CD4-positive, alpha-beta T cell (primary cell): ENCODE measurements at regions not wholly inside any gene's neighbourhood (a gene's known extent, or its start where the extent isn't known, plus 50 kb on each side); places are given as distances from the start of the nearest gene placed in this dataset.
"Not testable (repeated sequence)": the region's sequence is repeated elsewhere in the genome, so short reads cannot be mapped to it uniquely, and the experiment has no call there.

ENCODE experiments used
- ATAC-seq: fragments of 200-7000 bp; cut with Tn5 transposase; one replicate; pipeline ENCODE4 v1.10.0; 2022; ENCODE audit warnings: mild to moderate bottlenecking; ENCODE audit not compliant: poor library complexity
- CTCF ChIA-PET: fragments of 350-600 bp; sonication (Branson Sonifier 250); formaldehyde crosslinking; loops from one replicate; lab custom pipeline; 2021; ENCODE audit warnings: antibody characterized with exemption, inconsistent platforms; lab: Charles Lee
- POLR2A ChIA-PET: fragments of 350-600 bp; sonication (Branson Sonifier 250); formaldehyde crosslinking; loops from one replicate; lab custom pipeline; 2021; ENCODE audit warnings: antibody characterized with exemption, inconsistent platforms; lab: Charles Lee
- DNase-seq, 14 experiments: peaks; one replicate each; pipeline ENCODE4 v3.0.0-alpha.2; 2013 to 2020; ENCODE audit warnings: mixed read lengths in 2 of 14
- H3K27ac ChIP-seq, 2 donors: one replicate each; pipeline versions ENCODE4 v1.5.1 to v1.7.0; 2013; ENCODE audit warnings: low read length in 2 of 2, low read depth in 1 of 2, mild to moderate bottlenecking in 1 of 2
- H3K27me3 ChIP-seq, 2 experiments: 1 replicate in 1 of 2; 2 replicates in 1 of 2; pipeline versions ENCODE4 v1.6.1 to v1.7.0; 2013; ENCODE audit warnings: low read length in 2 of 2, control low read depth in 1 of 2, mild to moderate bottlenecking in 1 of 2, moderate library complexity in 1 of 2; ENCODE audit not compliant: insufficient read depth in 2 of 2, control insufficient read depth in 1 of 2
- H3K36me3 ChIP-seq: one replicate; pipeline ENCODE4 v1.6.1; 2013; ENCODE audit warnings: low read length, control low read depth; ENCODE audit not compliant: insufficient read depth
- H3K4me1 ChIP-seq: one replicate; pipeline ENCODE4 v1.6.1; 2013; ENCODE audit warnings: low read length, control low read depth; ENCODE audit not compliant: insufficient read depth
- H3K4me3 ChIP-seq: one replicate; pipeline ENCODE4 v1.5.1; 2013; ENCODE audit warnings: mild to moderate bottlenecking, low read length, moderate library complexity
- H3K9me3 ChIP-seq, 2 experiments: 1 replicate in 1 of 2; 2 replicates in 1 of 2; pipeline versions ENCODE4 v1.6.1 to v1.7.0; 2013; ENCODE audit warnings: low read length in 2 of 2, mild to moderate bottlenecking in 2 of 2, control low read depth in 1 of 2, moderate library complexity in 1 of 2; ENCODE audit not compliant: control insufficient read depth in 1 of 2, insufficient read depth in 1 of 2
- H3K27ac Mint-ChIP-seq: one replicate; pipeline ENCODE4 v1.8.0; 2020; ENCODE audit warnings: mixed read lengths
- H3K27me3 Mint-ChIP-seq: one replicate; pipeline ENCODE4 v1.8.0; 2021; ENCODE audit warnings: mixed read lengths
- H3K36me3 Mint-ChIP-seq: one replicate; pipeline ENCODE4 v1.8.0; 2021; ENCODE audit warnings: low read depth, mixed read lengths
- H3K4me1 Mint-ChIP-seq: one replicate; pipeline ENCODE4 v1.8.0; 2021; ENCODE audit warnings: low read depth, mixed read lengths
- H3K4me3 Mint-ChIP-seq: one replicate; pipeline ENCODE4 v1.8.0; 2020; ENCODE audit warnings: mild to moderate bottlenecking, mixed read lengths
- H3K9me3 Mint-ChIP-seq: one replicate; pipeline ENCODE4 v1.8.0; 2020; ENCODE audit warnings: mixed read lengths
- intact Hi-C, 2 experiments: fragments of 100-400 bp; cut with DNase I in 1 of 2; cut with micrococcal nuclease in 1 of 2; formaldehyde crosslinking; loops; one replicate each; pipeline versions ENCODE4 v1.15.1 to v1.9.0; 2023 to 2025; cut with DNase I, micrococcal nuclease

DNA sequence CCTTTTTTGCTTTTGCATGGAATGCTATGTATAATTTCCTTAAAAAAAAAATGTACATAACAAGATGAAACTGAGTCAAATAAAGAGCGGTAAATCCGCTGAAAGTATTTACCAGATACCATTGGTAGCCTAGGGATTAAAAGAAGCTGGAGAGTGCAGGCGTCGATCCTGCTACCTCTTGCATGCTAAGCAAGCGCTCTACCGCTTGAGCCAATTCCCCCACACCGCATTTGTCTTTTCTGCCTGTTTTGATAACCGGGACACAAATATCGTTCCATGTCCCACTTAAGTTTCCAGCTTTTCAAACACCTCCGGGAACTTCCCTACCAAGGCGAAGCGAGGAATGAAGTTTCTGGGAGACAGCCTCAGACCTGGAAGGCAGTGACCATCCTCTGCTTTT lies 113.9 kb upstream of the ZNF322 start:
- POLR2A ChIA-PET, CTCF ChIA-PET, H3K27me3 ChIP-seq, H3K36me3 Mint-ChIP-seq, H3K4me1 ChIP-seq, H3K36me3 ChIP-seq, intact Hi-C loops, DNase-seq, H3K27ac Mint-ChIP-seq, H3K27ac ChIP-seq, H3K9me3 ChIP-seq, ATAC-seq, H3K4me3 Mint-ChIP-seq, H3K27me3 Mint-ChIP-seq, H3K4me1 Mint-ChIP-seq, H3K4me3 ChIP-seq, H3K9me3 Mint-ChIP-seq: not testable (repeated sequence)

DNA sequence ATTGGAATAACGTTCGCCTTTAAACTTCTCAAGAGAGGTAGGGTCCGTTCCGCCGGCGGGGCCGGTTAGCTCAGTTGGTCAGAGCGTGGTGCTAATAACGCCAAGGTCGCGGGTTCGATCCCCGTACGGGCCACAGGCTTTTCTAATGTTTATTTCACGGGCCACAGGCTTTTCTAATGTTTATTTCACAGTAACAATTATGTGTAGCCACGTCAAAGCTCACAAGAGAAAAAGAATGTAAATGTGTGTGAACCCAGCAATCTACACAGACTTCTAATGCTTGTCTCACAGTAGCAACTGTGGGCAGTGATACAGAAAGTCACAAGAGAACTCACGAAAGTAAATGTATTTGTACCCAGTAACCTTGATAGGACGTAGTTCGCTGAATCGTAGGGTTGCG lies 121.0 kb upstream of the ZNF322 start:
- H3K4me3 Mint-ChIP-seq, ATAC-seq, H3K36me3 ChIP-seq, H3K4me3 ChIP-seq, H3K4me1 ChIP-seq, H3K36me3 Mint-ChIP-seq, H3K27ac ChIP-seq, DNase-seq, CTCF ChIA-PET, H3K9me3 ChIP-seq, H3K27me3 ChIP-seq, H3K27me3 Mint-ChIP-seq, H3K4me1 Mint-ChIP-seq, H3K27ac Mint-ChIP-seq, intact Hi-C loops, H3K9me3 Mint-ChIP-seq, POLR2A ChIA-PET: not testable (repeated sequence)

DNA sequence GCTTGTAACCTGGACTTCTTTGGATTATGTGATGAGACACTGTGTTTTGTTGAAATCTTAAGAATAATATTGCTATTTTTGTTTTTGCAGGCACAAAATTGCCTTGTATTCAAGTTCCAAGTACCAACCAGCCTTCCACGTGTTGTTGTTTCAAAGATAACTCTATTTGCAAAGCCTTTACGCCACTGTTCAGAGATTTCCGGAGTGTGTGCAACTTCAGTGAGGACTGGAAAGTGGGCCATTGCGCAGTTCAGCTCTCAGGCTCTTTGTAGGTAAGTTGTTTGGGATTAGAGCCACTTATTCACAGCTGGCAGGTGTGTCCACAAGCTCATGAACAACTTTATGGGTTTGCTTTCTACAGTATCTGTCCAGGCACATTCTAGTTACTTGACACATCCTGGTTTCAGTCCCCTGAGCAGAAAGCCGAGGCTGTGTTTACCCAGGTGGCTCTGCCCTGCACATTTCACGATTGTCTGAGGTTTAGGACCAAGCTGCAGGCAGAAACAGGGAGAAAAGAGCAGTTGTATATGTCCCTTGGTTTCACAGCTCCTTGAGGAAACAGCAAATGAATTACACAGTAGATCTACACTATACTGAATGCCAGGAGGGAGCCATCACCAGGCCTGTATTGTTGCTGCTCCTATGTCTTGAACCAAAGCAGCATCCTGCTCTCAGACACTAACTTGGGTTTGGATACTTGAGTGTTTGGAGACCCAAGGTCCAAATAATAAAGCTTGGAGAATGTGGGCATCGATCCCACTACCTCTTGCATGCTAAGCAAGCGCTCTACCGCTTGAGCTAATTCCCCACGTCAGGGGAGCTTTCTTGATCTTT lies 136.1 kb upstream of the ZNF322 start:
- H3K27ac ChIP-seq, H3K4me1 ChIP-seq, H3K27me3 Mint-ChIP-seq, intact Hi-C loops, CTCF ChIA-PET, H3K36me3 ChIP-seq, H3K9me3 ChIP-seq, ATAC-seq, POLR2A ChIA-PET, DNase-seq, H3K27me3 ChIP-seq, H3K9me3 Mint-ChIP-seq, H3K4me3 Mint-ChIP-seq, H3K4me3 ChIP-seq, H3K27ac Mint-ChIP-seq, H3K36me3 Mint-ChIP-seq, H3K4me1 Mint-ChIP-seq: not testable (repeated sequence)

DNA sequence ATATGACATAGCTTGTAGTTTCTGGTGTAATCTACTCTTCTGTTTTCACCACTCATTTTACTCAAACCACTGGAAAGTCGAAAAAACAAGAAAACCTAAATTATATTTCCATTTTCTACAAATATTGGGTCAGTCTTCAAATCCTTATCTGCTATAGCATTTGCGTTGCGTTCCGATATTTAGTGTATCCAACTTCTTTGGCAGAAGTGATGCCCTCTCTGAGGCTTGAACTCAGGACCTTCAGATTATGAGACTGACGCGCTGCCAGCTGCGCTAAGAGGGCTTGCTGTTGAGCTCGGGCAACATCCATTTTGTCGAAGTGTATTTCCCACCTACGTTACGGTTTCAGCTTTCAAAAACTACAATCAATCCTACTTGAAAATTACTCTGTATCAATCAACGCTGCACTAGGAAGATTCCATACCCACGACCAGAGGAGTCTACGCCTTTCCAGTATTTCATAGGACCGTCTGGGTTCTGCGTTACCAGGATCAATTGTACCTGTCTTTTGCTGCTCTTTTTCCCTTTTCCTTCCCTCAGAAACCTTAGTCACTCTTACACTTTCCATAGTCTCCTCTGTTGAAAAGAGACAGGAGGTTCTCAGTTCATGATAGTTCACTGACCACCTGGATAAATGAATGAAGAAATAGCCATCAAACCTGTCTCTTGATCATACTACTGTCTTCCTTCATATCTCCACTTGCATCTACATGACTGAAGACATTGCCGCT lies 140.5 kb upstream of the ZNF322 start:
- H3K4me1 ChIP-seq, H3K4me3 Mint-ChIP-seq, intact Hi-C loops, DNase-seq, H3K27me3 ChIP-seq, H3K27ac Mint-ChIP-seq, H3K9me3 ChIP-seq, H3K27ac ChIP-seq, H3K4me1 Mint-ChIP-seq, H3K27me3 Mint-ChIP-seq, H3K36me3 ChIP-seq, POLR2A ChIA-PET, H3K4me3 ChIP-seq, CTCF ChIA-PET, H3K36me3 Mint-ChIP-seq, H3K9me3 Mint-ChIP-seq, ATAC-seq: not testable (repeated sequence)

DNA sequence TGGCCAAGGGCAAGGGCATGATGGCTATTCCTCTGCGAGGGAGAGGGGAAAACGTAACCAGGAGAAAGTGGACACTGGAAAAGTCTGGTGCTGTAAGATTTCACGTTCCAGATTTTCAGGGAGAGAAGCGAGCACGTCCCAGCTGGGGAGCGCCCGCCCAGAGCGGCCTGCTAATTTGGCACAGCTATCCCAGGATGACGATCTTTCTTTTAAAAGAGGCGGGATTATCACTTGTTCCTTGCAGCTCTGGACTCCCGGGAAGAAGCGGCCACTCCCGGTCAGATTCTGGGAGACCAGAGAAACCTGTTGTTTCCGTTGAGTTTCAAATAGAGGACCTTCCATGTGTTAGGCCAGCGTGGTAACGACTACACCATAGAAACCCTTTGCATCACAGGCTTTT lies 144.2 kb upstream of the ZNF322 start:
- intact Hi-C loops, CTCF ChIA-PET: not testable (repeated sequence)

DNA sequence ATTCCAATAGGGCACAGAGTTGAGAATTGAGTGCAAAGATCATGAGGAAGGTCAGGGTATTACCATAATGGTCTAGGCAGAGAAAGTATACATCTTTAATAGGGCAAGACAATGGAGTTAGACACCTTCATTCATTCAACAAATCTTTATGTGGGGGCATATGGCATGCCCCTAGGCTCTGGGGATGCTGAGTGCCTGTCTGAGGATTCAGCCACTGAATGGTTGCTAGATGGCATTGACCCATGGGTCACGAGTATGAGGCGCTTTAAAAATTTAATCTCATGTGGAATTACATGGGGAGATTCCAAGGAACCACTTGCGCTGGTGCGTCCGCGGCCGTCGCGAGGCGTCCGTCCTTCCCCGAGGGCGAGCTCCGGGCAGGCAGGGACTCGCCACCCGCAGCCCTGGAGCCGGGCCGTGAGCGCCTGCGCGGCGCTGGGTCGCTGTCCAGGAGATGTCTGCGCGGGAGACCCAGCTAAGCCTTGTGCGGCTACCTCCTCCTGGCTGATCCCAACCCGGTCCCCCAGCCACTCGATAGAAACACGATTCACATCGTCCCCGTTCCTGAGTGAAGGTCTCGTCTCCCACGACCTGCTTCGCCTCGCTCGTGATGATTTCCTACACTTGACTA lies 152.1 kb upstream of the ZNF322 start:
- H3K4me1 Mint-ChIP-seq, CTCF ChIA-PET, H3K4me3 ChIP-seq, POLR2A ChIA-PET, H3K27me3 ChIP-seq, H3K36me3 ChIP-seq, H3K9me3 ChIP-seq, ATAC-seq, H3K4me1 ChIP-seq, H3K27ac Mint-ChIP-seq, DNase-seq, intact Hi-C loops, H3K27me3 Mint-ChIP-seq, H3K27ac ChIP-seq, H3K9me3 Mint-ChIP-seq, H3K4me3 Mint-ChIP-seq, H3K36me3 Mint-ChIP-seq: not testable (repeated sequence)

More for the DNA sequence above, 144.2 kb upstream of the ZNF322 start:
- H3K9me3 Mint-ChIP-seq, H3K27ac Mint-ChIP-seq, H3K27me3 ChIP-seq, ATAC-seq, H3K9me3 ChIP-seq, H3K27me3 Mint-ChIP-seq, H3K4me3 Mint-ChIP-seq, H3K36me3 ChIP-seq, H3K4me1 Mint-ChIP-seq, H3K36me3 Mint-ChIP-seq, DNase-seq, H3K4me1 ChIP-seq, POLR2A ChIA-PET, H3K27ac ChIP-seq, H3K4me3 ChIP-seq: not testable (repeated sequence)
